ENCODE measurements at regions not wholly inside any gene's neighbourhood (a gene's known extent, or its start where the extent isn't known, plus 50 kb on each side); places are given as distances from the start of the nearest gene placed in this dataset.

DNA sequence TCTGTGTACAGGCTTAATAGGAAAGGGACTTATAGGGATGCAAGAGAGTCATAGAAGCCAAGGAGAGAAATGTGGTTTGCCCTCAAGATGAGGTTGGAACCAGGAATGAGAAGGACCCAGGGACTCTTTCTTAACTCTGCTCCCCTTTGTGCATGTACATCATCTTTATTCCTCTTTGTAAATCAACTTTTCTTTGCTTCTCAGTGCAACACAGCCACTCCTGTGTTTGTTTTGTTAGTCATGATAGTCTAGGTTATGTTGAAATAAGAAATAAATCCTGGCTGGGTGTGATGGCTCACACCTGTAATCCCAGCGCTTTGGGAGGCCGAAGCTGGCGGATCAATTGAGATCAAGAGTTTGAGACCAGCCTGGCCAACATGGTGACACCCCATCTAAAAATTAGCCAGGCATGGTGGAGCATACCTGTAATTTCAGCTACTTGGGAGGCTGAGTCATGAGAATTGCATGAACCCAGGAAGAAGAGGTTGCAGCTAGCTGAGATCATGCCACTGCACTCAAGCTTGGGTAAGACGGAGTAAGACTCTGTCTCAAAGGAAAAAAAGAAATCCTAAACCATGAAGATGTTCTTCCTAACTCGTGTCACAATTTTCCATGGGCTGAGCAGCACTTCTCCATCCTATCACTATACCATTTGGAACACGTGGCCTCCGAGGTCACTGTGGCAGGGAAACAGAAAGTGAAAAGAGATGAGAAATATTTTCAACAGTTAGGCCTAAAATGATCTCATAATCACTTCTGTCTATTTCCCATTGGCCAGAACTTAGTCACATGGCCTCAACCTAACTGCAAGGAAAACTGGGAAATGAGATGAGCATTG, 73.0 kb upstream of the TMEM17 start:
- Histone ChIP-seq H3K4me1 (peaks cover 0 to 32% (median 16%) of the 10 kb centered on the region in 3 donors), H3K4me3 (no peak overlapping the region), H3K27me3 (no peaks in the 10 kb centered on the region), H3K9me3 (no peaks in the 10 kb centered on the region), H3K27ac (peak overlapping the region in 3 of 4 donors; percentile 21 to 55 (median 49)), H3K36me3 (no peaks in the 10 kb centered on the region)
- 62 to 70% methylated on average over 7 of the region's 7 CpGs for WGBS, 2 donors (ENCODE audit: low coverage in 1 of 2)
- ATAC-seq: peak; percentile 73
- TF ChIP-seq POLR2AphosphoS5 (IDR thresholded peaks at IDR 0.05) (no peak), POLR2A (IDR thresholded peaks at IDR 0.05) (no peak), CTCF (IDR thresholded peaks at IDR 0.05) (no peak), EP300 (IDR thresholded peaks at IDR 0.05) (no peak)

DNA sequence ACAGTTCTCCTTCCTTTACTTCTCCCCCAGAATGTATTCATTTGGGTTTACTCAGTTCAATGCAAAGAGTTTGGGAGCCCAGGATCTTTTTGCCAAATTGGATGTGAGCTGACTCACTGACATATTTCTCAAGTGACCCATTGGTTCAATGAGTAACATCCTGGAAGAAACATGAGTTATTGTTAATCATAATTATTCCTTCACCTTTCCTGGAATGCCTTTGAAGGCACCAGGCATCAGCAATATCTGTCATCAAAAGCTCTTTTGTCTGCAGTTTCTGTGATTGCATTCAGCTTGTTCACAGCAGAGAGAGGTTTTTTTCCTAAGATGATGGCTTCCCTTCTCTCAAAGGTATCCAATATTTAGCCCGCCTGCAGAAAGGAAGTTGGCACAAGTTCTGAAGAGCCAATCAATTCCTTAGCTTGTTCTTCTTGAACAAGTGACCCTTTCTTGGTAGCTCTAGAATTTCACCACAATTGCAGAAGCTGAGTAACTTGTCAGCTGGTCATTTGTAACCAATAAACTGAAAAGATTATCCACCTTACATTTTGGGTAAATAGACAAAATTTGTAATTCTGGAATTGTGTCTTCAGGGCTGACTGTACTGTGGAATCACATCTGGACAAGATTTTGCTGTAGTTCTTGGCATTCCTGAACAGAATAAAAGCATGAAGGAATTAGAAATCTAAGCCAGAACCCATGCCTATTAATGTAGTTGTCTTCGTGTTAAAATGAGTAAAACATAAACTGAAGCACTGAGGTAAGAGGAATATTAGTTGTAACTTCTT, 72.2 kb upstream of the TMEM17 start:
- Histone ChIP-seq H3K4me1 (peaks cover 0 to 32% (median 16%) of the 10 kb centered on the region in 3 donors), H3K9me3 (no peaks in the 10 kb centered on the region), H3K4me3 (no peak overlapping the region), H3K27ac (peak overlapping the region in 3 of 4 donors; percentile 21 to 55 (median 49)), H3K36me3 (no peaks in the 10 kb centered on the region), H3K27me3 (no peaks in the 10 kb centered on the region)
- WGBS, 2 donors (ENCODE audit: low coverage in 1 of 2): 8 to 27% methylated on average over 1 to 2 of the region's 2 CpGs
- peak; percentile 45 for ATAC-seq
- TF ChIP-seq EP300 (IDR thresholded peaks at IDR 0.05) (no peak), POLR2AphosphoS5 (IDR thresholded peaks at IDR 0.05) (peak; percentile 56), POLR2A (IDR thresholded peaks at IDR 0.05) (no peak)

DNA sequence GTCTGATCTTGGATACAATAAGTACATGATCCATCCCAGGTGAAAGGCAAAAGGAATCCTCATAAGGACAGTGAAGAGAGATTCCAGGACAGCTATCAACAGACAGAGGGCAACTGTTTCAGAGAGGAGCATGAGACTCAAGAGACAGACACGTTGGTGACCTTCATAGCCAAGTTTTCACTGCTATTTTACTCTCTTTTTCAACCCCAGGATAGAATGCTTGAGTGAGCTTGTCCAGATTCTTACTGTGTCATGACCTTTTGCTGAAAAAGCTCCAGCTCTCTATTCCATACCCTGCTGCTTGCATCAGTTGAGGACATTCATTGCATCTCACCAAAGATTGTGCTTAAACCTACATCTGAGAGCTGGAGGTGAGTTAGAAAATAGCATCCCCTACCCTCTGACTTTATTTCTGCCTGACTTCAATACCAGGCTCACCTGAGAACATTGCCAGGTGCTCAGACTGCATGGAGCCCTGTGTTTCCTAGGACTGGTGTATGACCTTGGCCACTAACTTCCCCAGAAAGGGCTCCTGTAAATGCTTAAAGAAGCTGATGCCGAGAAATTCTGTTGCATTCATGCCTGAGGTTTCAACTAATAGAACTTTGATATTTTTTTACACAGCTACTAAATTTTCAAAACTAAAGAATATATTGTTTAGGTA, 70.4 kb upstream of the TMEM17 start:
- Histone ChIP-seq H3K27ac (peak overlapping the region; percentile 34 to 58 (median 46)), H3K4me3 (no peak overlapping the region), H3K4me1 (peaks cover 0 to 32% (median 16%) of the 10 kb centered on the region in 3 donors), H3K27me3 (no peaks in the 10 kb centered on the region), H3K9me3 (no peaks in the 10 kb centered on the region), H3K36me3 (no peaks in the 10 kb centered on the region)
- no peak for ATAC-seq
- no peak for TF ChIP-seq CTCF (IDR thresholded peaks at IDR 0.05)
- TF ChIP-seq POLR2A (IDR thresholded peaks at IDR 0.05): no peak
- no peak for TF ChIP-seq POLR2AphosphoS5 (IDR thresholded peaks at IDR 0.05)
- TF ChIP-seq EP300 (IDR thresholded peaks at IDR 0.05): no peak
- 65 to 92% methylated on average over 1 to 2 of the region's 2 CpGs for WGBS, 2 donors (ENCODE audit: low coverage in 1 of 2)

DNA sequence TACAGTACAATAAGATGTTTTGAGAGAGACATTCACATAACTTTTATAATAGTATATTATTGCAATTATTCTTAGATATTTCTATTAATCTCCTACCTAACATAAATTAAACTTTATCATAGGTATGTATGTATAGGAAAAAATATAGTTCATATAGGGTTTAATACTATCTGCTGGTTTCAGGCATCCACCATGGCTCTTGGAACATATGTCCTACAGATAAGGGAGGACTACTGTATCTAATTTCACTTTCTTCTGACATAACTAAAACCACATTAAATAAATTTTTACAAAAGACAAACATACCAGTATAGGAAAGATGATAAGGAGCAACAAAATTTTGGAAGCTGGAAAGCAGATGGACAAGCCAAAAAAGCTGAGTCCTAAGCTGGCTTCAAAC, 67.9 kb upstream of the TMEM17 start:
- no peaks in the 10 kb centered on the region for H3K9me3 ChIP-seq
- H3K36me3 ChIP-seq: no peaks in the 10 kb centered on the region
- ATAC-seq: no peak
- no peaks in the 10 kb centered on the region for H3K27me3 ChIP-seq
- no peak overlapping the region for H3K4me3 ChIP-seq
- peaks cover 0 to 39% (median 12%) of the 10 kb centered on the region in 3 donors for H3K4me1 ChIP-seq
- peak overlapping the region in 2 of 4 donors; percentile 15 to 43 for H3K27ac ChIP-seq
- TF ChIP-seq CTCF (IDR thresholded peaks at IDR 0.05) (no peak), POLR2A (IDR thresholded peaks at IDR 0.05) (no peak), EP300 (IDR thresholded peaks at IDR 0.05) (no peak), POLR2AphosphoS5 (IDR thresholded peaks at IDR 0.05) (no peak)

DNA sequence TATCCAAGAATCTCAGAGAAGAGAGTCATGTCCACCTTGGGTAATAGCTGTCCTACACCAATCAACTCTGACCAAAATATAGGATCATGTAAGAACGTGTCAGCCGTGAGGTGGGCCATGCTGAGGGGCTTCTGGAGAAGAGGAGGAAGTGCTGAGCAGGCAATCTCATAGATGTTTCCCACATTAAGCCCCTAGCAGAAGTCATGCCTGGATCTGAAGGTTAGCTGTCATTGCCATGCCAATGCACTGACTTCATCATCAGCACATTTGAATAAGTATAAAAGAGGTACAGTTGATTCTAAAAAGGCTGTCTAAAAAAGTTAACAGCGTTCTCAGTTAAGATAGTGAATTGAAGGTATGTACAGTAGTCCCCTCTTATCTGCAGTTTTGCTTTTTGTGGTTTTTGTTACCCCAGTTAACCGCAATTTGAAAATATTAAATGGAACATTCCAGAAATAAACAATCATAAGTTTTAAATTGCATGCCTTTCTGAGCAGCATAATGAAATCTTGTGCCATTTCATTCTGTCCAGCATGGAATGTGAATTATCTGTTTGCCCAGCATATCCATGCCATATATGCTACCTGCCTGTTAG, 67.2 kb upstream of the TMEM17 start:
- Histone ChIP-seq H3K27ac (no peak overlapping the region), H3K27me3 (no peaks in the 10 kb centered on the region), H3K4me3 (no peak overlapping the region), H3K9me3 (no peaks in the 10 kb centered on the region), H3K4me1 (peaks cover 0 to 32% (median 8%) of the 10 kb centered on the region in 3 donors), H3K36me3 (no peaks in the 10 kb centered on the region)
- WGBS, 2 donors (ENCODE audit: low coverage in 1 of 2): 78 to 84% methylated on average over 4 of the region's 4 CpGs
- ATAC-seq: no peak
- TF ChIP-seq EP300 (IDR thresholded peaks at IDR 0.05) (no peak), POLR2AphosphoS5 (IDR thresholded peaks at IDR 0.05) (no peak), CTCF (IDR thresholded peaks at IDR 0.05) (no peak), POLR2A (IDR thresholded peaks at IDR 0.05) (no peak)
